Neuron (in vitro differentiated cells): ENCODE measurements at regions not wholly inside any gene's neighbourhood (a gene's known extent, or its start where the extent isn't known, plus 50 kb on each side); places are given as distances from the start of the nearest gene placed in this dataset.

Experiments
- H2AFZ ChIP-seq: one replicate; pipeline ENCODE4 v1.6.1; 2013; ENCODE audit warnings: low read depth, mild to moderate bottlenecking, inconsistent platforms, low read length, moderate library complexity
- H3K27me3 ChIP-seq: one replicate; pipeline ENCODE4 v1.6.1; 2013; ENCODE audit warnings: low read length; ENCODE audit not compliant: insufficient read depth
- H3K36me3 ChIP-seq: one replicate; pipeline ENCODE4 v1.6.1; 2013; ENCODE audit warnings: low read length; ENCODE audit not compliant: insufficient read depth
- H3K4me1 ChIP-seq: one replicate; pipeline ENCODE4 v1.6.1; 2013; ENCODE audit warnings: low read length; ENCODE audit not compliant: insufficient read depth
- H3K4me3 ChIP-seq: 2 replicates; pipeline ENCODE4 v1.5.1; 2013; ENCODE audit warnings: mild to moderate bottlenecking, low read length, moderate library complexity
- H3K9me3 ChIP-seq: one replicate; pipeline ENCODE4 v1.6.1; 2013; ENCODE audit warnings: low read length

GRCh38 chr1:79760531-79760930 is 754.0 kb upstream of the ADGRL4 start:
- no peaks in the 10 kb centered on the region for H3K36me3 ChIP-seq
- H3K9me3 ChIP-seq, result no peaks in the 10 kb centered on the region
- no peaks in the 10 kb centered on the region for H3K27me3 ChIP-seq
- H2AFZ ChIP-seq, result no peak overlapping the region
- no peak overlapping the region for H3K4me3 ChIP-seq
- H3K4me1 ChIP-seq, result no peaks in the 10 kb centered on the region

GRCh38 chr1:79749607-79750006 is 743.1 kb upstream of the ADGRL4 start:
- Histone ChIP-seq H2AFZ (no peak overlapping the region), H3K4me3 (no peak overlapping the region), H3K36me3 (no peaks in the 10 kb centered on the region), H3K9me3 (no peaks in the 10 kb centered on the region), H3K27me3 (no peaks in the 10 kb centered on the region), H3K4me1 (no peaks in the 10 kb centered on the region)

- no peaks in the 10 kb centered on the region for H3K9me3 ChIP-seq
- H3K27me3 ChIP-seq, result no peaks in the 10 kb centered on the region
- no peaks in the 10 kb centered on the region for H3K4me1 ChIP-seq
- no peaks in the 10 kb centered on the region for H3K36me3 ChIP-seq
- no peak overlapping the region for H2AFZ ChIP-seq
- no peak overlapping the region for H3K4me3 ChIP-seq
Observed at GRCh38 chr1:79745929-79746328, 739.4 kb upstream of the ADGRL4 start.

GRCh38 chr1:79744746-79745145 is 738.2 kb upstream of the ADGRL4 start:
- no peak overlapping the region for H3K4me3 ChIP-seq
- no peaks in the 10 kb centered on the region for H3K36me3 ChIP-seq
- no peaks in the 10 kb centered on the region for H3K27me3 ChIP-seq
- H3K9me3 ChIP-seq, result no peaks in the 10 kb centered on the region
- H2AFZ ChIP-seq, result no peak overlapping the region
- H3K4me1 ChIP-seq, result no peaks in the 10 kb centered on the region

- H3K36me3 ChIP-seq, result no peaks in the 10 kb centered on the region
- no peak overlapping the region for H2AFZ ChIP-seq
- H3K27me3 ChIP-seq, result no peaks in the 10 kb centered on the region
- H3K4me3 ChIP-seq, result no peak overlapping the region
- H3K4me1 ChIP-seq, result no peaks in the 10 kb centered on the region
- no peaks in the 10 kb centered on the region for H3K9me3 ChIP-seq
Observed at GRCh38 chr1:79741720-79742421, 735.3 kb upstream of the ADGRL4 start.

GRCh38 chr1:79738101-79738500 is 731.6 kb upstream of the ADGRL4 start:
- H3K4me3 ChIP-seq, result no peak overlapping the region
- no peaks in the 10 kb centered on the region for H3K9me3 ChIP-seq
- no peak overlapping the region for H2AFZ ChIP-seq
- H3K27me3 ChIP-seq, result no peaks in the 10 kb centered on the region
- no peaks in the 10 kb centered on the region for H3K36me3 ChIP-seq
- H3K4me1 ChIP-seq, result no peaks in the 10 kb centered on the region

GRCh38 chr1:79737193-79737592 is 730.7 kb upstream of the ADGRL4 start:
- no peaks in the 10 kb centered on the region for H3K4me1 ChIP-seq
- H3K27me3 ChIP-seq, result no peaks in the 10 kb centered on the region
- H3K4me3 ChIP-seq, result no peak overlapping the region
- no peak overlapping the region for H2AFZ ChIP-seq
- H3K36me3 ChIP-seq, result no peaks in the 10 kb centered on the region
- H3K9me3 ChIP-seq, result no peaks in the 10 kb centered on the region

GRCh38 chr1:79732950-79733349 is 726.4 kb upstream of the ADGRL4 start:
- Histone ChIP-seq H3K4me3 (no peak overlapping the region), H3K27me3 (no peaks in the 10 kb centered on the region), H3K4me1 (no peaks in the 10 kb centered on the region), H3K36me3 (no peaks in the 10 kb centered on the region), H2AFZ (no peak overlapping the region), H3K9me3 (no peaks in the 10 kb centered on the region)

- H3K9me3 ChIP-seq, result no peaks in the 10 kb centered on the region
- H3K4me1 ChIP-seq, result no peaks in the 10 kb centered on the region
- no peaks in the 10 kb centered on the region for H3K27me3 ChIP-seq
- H2AFZ ChIP-seq, result no peak overlapping the region
- no peak overlapping the region for H3K4me3 ChIP-seq
- no peaks in the 10 kb centered on the region for H3K36me3 ChIP-seq
Observed at GRCh38 chr1:79726911-79727310, 720.4 kb upstream of the ADGRL4 start.

GRCh38 chr1:79726321-79726720 is 719.8 kb upstream of the ADGRL4 start:
- H3K36me3 ChIP-seq, result no peaks in the 10 kb centered on the region
- H3K4me1 ChIP-seq, result no peaks in the 10 kb centered on the region
- H3K27me3 ChIP-seq, result no peaks in the 10 kb centered on the region
- no peak overlapping the region for H2AFZ ChIP-seq
- no peaks in the 10 kb centered on the region for H3K9me3 ChIP-seq
- no peak overlapping the region for H3K4me3 ChIP-seq

- peaks cover 4% of the 10 kb centered on the region for H3K4me1 ChIP-seq
- no peaks in the 10 kb centered on the region for H3K27me3 ChIP-seq
- H3K9me3 ChIP-seq, result peaks cover 4% of the 10 kb centered on the region
- no peak overlapping the region for H2AFZ ChIP-seq
- H3K4me3 ChIP-seq, result no peak overlapping the region
- no peaks in the 10 kb centered on the region for H3K36me3 ChIP-seq
Observed at GRCh38 chr1:79716447-79716846, 709.9 kb upstream of the ADGRL4 start.

- Histone ChIP-seq H2AFZ (peak overlapping the region; percentile 54), H3K9me3 (peaks cover 4% of the 10 kb centered on the region)
Observed at GRCh38 chr1:79714664-79715063, 708.1 kb upstream of the ADGRL4 start.

GRCh38 chr1:79711001-79711431 is 704.5 kb upstream of the ADGRL4 start:
- Histone ChIP-seq H2AFZ (no peak overlapping the region), H3K9me3 (no peaks in the 10 kb centered on the region), H3K4me3 (no peak overlapping the region), H3K27me3 (no peaks in the 10 kb centered on the region), H3K36me3 (no peaks in the 10 kb centered on the region), H3K4me1 (no peaks in the 10 kb centered on the region)

More at GRCh38 chr1:79714664-79715063, 708.1 kb upstream of the ADGRL4 start:
- H3K27me3 ChIP-seq, result no peaks in the 10 kb centered on the region
- no peak overlapping the region for H3K4me3 ChIP-seq
- no peaks in the 10 kb centered on the region for H3K36me3 ChIP-seq
- peaks cover 4% of the 10 kb centered on the region for H3K4me1 ChIP-seq

- Histone ChIP-seq H3K36me3 (no peaks in the 10 kb centered on the region), H3K4me1 (no peaks in the 10 kb centered on the region), H3K27me3 (no peaks in the 10 kb centered on the region), H2AFZ (no peak overlapping the region), H3K4me3 (no peak overlapping the region), H3K9me3 (no peaks in the 10 kb centered on the region)
Observed at GRCh38 chr1:79708646-79709265, 702.2 kb upstream of the ADGRL4 start.
